ENCODE measurements at regions not wholly inside any gene's neighbourhood (a gene's known extent, or its start where the extent isn't known, plus 50 kb on each side); places are given as distances from the start of the nearest gene placed in this dataset.

DNA sequence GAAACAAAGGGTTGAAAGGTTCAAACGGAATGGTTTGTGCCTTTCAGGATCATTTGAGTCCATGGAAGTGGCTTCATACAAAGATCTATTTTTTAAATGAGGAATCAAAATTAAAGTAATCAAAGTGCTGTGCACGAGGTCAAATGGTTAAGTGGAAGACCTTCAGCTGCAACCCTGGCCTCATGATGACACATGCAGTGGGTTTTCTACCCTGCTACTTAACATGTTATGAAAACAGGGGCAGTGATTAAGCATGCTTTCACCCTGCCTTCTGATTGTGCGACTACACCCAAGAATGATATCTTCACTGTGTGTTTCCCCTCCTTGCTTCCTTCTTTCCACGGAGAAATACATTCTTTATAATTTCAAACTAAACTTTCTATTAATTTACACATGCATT lies 604.2 kb downstream of the LRRIQ3 start:
- no peaks in the 10 kb centered on the region for H3K36me3 ChIP-seq (ENCODE audit: insufficient read depth, insufficient read length, low read length)
- H3K9ac ChIP-seq (ENCODE audit: insufficient read length, low read depth), result no peak overlapping the region
- peaks cover 11% of the 10 kb centered on the region for H3K9me3 ChIP-seq (ENCODE audit: insufficient read depth, low read length)
- TF ChIP-seq YY1 (IDR thresholded peaks at IDR 0.05; ENCODE audit: insufficient read depth, insufficient read length), result no peak
- no peak for TF ChIP-seq ZNF274 (IDR thresholded peaks at IDR 0.05; ENCODE audit: low read depth, low read length)
- no peak for TF ChIP-seq SUZ12 (IDR thresholded peaks at IDR 0.05; ENCODE audit: extremely low read depth, insufficient read depth, insufficient read length)
- H3K27me3 ChIP-seq (ENCODE audit: insufficient read depth, insufficient read length), result no peaks in the 10 kb centered on the region
- DNase-seq (ENCODE audit: low read depth, low spot score), result no peak
- no peaks in the 10 kb centered on the region for H3K4me1 ChIP-seq (ENCODE audit: insufficient read depth, insufficient read length)
- no peak overlapping the region for H3K4me3 ChIP-seq (ENCODE audit: insufficient read length, low read depth)

DNA sequence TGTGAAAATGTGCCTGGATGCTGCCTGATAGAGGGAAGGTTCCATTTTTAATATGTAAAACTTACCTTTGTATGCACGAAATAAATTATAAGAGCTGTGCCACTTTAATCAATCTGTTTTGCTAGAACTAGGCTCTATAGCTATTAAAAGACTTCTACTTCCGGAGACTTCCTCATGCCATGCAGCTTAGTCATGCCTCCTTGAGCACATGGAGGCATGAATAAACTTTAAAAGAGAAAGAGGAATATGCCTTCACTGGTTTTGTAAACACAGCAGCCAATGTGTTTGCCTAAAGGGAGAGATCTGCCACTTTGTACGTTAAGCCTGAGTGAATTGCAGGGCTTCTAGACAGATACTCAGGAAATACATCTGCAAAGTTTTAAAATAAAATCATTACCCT lies 604.6 kb downstream of the LRRIQ3 start:
- Histone ChIP-seq H3K27me3 (ENCODE audit: insufficient read depth, insufficient read length) (no peaks in the 10 kb centered on the region), H3K36me3 (ENCODE audit: insufficient read depth, insufficient read length, low read length) (no peaks in the 10 kb centered on the region), H3K9me3 (ENCODE audit: insufficient read depth, low read length) (peaks cover 11% of the 10 kb centered on the region), H3K4me1 (ENCODE audit: insufficient read depth, insufficient read length) (no peaks in the 10 kb centered on the region), H3K9ac (ENCODE audit: insufficient read length, low read depth) (no peak overlapping the region), H3K4me3 (ENCODE audit: insufficient read length, low read depth) (no peak overlapping the region)
- DNase-seq (ENCODE audit: low read depth, low spot score), result peak; percentile 57
- TF ChIP-seq SUZ12 (IDR thresholded peaks at IDR 0.05; ENCODE audit: extremely low read depth, insufficient read depth, insufficient read length) (no peak), ZNF274 (IDR thresholded peaks at IDR 0.05; ENCODE audit: low read depth, low read length) (no peak)

DNA sequence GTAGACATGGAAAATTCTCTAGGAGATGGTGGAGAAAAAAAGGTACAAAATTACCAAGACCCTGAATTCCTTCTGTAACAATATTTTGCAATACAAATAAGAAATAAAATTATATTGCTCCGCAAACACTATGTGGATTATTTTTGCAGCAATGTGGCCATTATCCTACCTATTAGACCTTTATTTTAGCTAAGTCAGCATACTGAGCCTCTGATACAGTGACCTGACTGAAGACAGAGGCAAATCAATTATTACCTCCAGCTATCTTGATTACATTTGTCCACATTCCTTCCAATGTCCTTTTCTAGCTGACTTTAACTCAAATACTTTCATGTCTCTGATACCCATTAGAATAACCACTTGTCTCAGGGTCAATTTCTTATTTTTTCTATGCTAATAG lies 610.9 kb downstream of the LRRIQ3 start:
- no peaks in the 10 kb centered on the region for H3K36me3 ChIP-seq (ENCODE audit: insufficient read depth, insufficient read length, low read length)
- no peaks in the 10 kb centered on the region for H3K27me3 ChIP-seq (ENCODE audit: insufficient read depth, insufficient read length)
- no peaks in the 10 kb centered on the region; the same call in 1 of the 2 replicates for H3K9me3 ChIP-seq (ENCODE audit: insufficient read depth, low read length)
- no peaks in the 10 kb centered on the region for H3K4me1 ChIP-seq (ENCODE audit: insufficient read depth, insufficient read length)
- no peak for DNase-seq (ENCODE audit: low read depth, low spot score)
- no peak overlapping the region for H3K9ac ChIP-seq (ENCODE audit: insufficient read length, low read depth)
- no peak overlapping the region for H3K4me3 ChIP-seq (ENCODE audit: insufficient read length, low read depth)
- TF ChIP-seq SUZ12 (IDR thresholded peaks at IDR 0.05; ENCODE audit: extremely low read depth, insufficient read depth, insufficient read length) (no peak), YY1 (IDR thresholded peaks at IDR 0.05; ENCODE audit: insufficient read depth, insufficient read length) (no peak), ZNF274 (IDR thresholded peaks at IDR 0.05; ENCODE audit: low read depth, low read length) (no peak)

DNA sequence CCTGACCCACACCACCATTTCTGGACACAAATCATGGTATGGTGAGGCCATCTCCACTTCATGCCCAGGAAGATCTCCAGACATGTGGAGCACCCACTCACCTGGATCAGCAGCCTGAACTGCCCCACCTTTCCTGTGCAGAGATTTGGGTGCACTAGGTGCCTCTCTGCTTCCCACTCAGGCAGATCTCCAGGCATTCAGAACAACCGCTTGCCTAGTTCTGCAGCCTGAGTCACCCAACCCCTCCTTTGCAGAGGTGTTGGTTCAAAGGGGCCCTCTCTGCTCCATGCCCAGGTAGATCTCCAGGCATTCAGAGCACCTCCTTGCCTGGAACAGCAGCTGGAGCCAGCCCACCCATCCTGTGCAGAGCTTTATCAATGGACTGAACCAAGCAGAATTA lies 620.8 kb downstream of the LRRIQ3 start:
- TF ChIP-seq ZNF274 (IDR thresholded peaks at IDR 0.05; ENCODE audit: low read depth, low read length) (no peak), YY1 (IDR thresholded peaks at IDR 0.05; ENCODE audit: insufficient read depth, insufficient read length) (no peak), SUZ12 (IDR thresholded peaks at IDR 0.05; ENCODE audit: extremely low read depth, insufficient read depth, insufficient read length) (no peak)
- Histone ChIP-seq H3K27me3 (ENCODE audit: insufficient read depth, insufficient read length) (no peaks in the 10 kb centered on the region), H3K36me3 (ENCODE audit: insufficient read depth, insufficient read length, low read length) (no peaks in the 10 kb centered on the region), H3K4me1 (ENCODE audit: insufficient read depth, insufficient read length) (no peaks in the 10 kb centered on the region), H3K4me3 (ENCODE audit: insufficient read length, low read depth) (no peak overlapping the region), H3K9ac (ENCODE audit: insufficient read length, low read depth) (no peak overlapping the region), H3K9me3 (ENCODE audit: insufficient read depth, low read length) (peaks cover 19% of the 10 kb centered on the region; the same call in 1 of the 2 replicates)
- DNase-seq (ENCODE audit: low read depth, low spot score), result no peak

DNA sequence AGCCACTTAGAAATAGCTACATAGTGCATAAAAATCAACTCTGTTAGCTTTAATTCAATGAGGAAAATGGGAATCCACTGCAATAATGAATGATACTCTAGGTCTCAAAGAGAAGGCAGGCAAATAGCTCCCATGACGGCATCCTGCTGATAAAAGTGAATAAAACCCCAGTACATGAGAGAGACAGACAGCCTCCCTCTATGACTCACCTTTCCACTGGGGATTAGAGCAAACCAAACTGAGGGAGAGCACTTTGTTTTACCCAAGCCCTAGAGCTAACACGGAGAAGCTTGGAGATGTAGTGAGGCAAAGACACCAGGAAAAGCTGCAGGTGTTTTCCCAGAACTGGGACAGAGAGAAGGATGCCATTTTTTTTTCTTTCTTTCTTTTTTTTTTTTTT lies 621.9 kb downstream of the LRRIQ3 start:
- no peaks in the 10 kb centered on the region for H3K4me1 ChIP-seq (ENCODE audit: insufficient read depth, insufficient read length)
- no peak for TF ChIP-seq YY1 (IDR thresholded peaks at IDR 0.05; ENCODE audit: insufficient read depth, insufficient read length)
- TF ChIP-seq ZNF274 (IDR thresholded peaks at IDR 0.05; ENCODE audit: low read depth, low read length), result no peak
- peaks cover 15% of the 10 kb centered on the region; the same call in 1 of the 2 replicates for H3K9me3 ChIP-seq (ENCODE audit: insufficient read depth, low read length)
- no peak overlapping the region for H3K4me3 ChIP-seq (ENCODE audit: insufficient read length, low read depth)
- H3K27me3 ChIP-seq (ENCODE audit: insufficient read depth, insufficient read length), result no peaks in the 10 kb centered on the region
- no peak overlapping the region for H3K9ac ChIP-seq (ENCODE audit: insufficient read length, low read depth)
- no peaks in the 10 kb centered on the region for H3K36me3 ChIP-seq (ENCODE audit: insufficient read depth, insufficient read length, low read length)
- DNase-seq (ENCODE audit: low read depth, low spot score), result no peak

DNA sequence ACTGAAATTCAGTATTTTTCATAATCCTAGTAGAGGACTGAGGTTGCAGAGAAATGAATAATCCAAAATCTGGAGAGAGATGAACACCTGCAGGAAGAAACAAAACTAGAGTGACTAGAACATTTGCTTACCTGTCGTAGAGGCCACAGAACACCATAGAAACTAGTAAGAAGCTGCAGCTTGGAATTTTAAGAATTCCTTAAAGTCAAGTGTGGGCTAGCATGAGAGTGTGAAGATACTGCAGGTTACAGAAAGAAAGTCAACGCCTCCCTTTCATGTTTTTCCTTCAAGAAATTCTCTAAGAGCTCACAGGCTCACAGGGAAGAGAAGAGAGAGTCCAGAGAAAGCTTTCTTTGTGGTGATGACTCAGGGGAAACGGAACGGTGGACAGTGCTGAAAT lies 633.7 kb downstream of the LRRIQ3 start:
- TF ChIP-seq YY1 (IDR thresholded peaks at IDR 0.05; ENCODE audit: insufficient read depth, insufficient read length), result no peak
- no peak for TF ChIP-seq ZNF274 (IDR thresholded peaks at IDR 0.05; ENCODE audit: low read depth, low read length)
- no peak for DNase-seq (ENCODE audit: low read depth, low spot score)
- Histone ChIP-seq H3K4me1 (ENCODE audit: insufficient read depth, insufficient read length) (no peaks in the 10 kb centered on the region), H3K36me3 (ENCODE audit: insufficient read depth, insufficient read length, low read length) (no peaks in the 10 kb centered on the region), H3K9me3 (ENCODE audit: insufficient read depth, low read length) (peaks cover 5% of the 10 kb centered on the region; the same call in 1 of the 2 replicates), H3K4me3 (ENCODE audit: insufficient read length, low read depth) (no peak overlapping the region), H3K9ac (ENCODE audit: insufficient read length, low read depth) (no peak overlapping the region), H3K27me3 (ENCODE audit: insufficient read depth, insufficient read length) (no peaks in the 10 kb centered on the region)

DNA sequence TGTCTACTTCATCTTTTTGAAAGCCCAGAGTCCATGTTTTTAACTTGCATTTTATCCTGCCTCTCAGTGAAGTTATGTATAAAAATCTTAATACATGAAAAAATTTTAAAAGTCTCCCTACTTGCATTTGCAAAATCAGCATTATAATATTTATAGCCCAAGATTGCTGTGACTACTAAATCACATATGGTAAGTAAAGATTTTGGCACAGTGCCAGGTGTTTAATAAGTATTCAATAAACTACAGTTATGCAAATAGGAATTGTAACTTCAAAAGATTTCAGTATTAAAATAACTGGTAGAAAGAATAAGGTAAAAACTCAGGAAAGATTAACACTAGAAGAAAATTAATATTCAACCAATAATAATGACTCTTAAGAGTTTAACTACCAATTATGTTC lies 641.7 kb downstream of the LRRIQ3 start:
- no peak for DNase-seq (ENCODE audit: low read depth, low spot score)
- Histone ChIP-seq H3K4me3 (ENCODE audit: insufficient read length, low read depth) (no peak overlapping the region), H3K4me1 (ENCODE audit: insufficient read depth, insufficient read length) (no peaks in the 10 kb centered on the region), H3K27me3 (ENCODE audit: insufficient read depth, insufficient read length) (no peaks in the 10 kb centered on the region), H3K9me3 (ENCODE audit: insufficient read depth, low read length) (peaks cover 28% of the 10 kb centered on the region; the same call in 1 of the 2 replicates), H3K9ac (ENCODE audit: insufficient read length, low read depth) (no peak overlapping the region), H3K36me3 (ENCODE audit: insufficient read depth, insufficient read length, low read length) (no peaks in the 10 kb centered on the region)
- TF ChIP-seq SUZ12 (IDR thresholded peaks at IDR 0.05; ENCODE audit: extremely low read depth, insufficient read depth, insufficient read length) (no peak), YY1 (IDR thresholded peaks at IDR 0.05; ENCODE audit: insufficient read depth, insufficient read length) (no peak), ZNF274 (IDR thresholded peaks at IDR 0.05; ENCODE audit: low read depth, low read length) (no peak)

DNA sequence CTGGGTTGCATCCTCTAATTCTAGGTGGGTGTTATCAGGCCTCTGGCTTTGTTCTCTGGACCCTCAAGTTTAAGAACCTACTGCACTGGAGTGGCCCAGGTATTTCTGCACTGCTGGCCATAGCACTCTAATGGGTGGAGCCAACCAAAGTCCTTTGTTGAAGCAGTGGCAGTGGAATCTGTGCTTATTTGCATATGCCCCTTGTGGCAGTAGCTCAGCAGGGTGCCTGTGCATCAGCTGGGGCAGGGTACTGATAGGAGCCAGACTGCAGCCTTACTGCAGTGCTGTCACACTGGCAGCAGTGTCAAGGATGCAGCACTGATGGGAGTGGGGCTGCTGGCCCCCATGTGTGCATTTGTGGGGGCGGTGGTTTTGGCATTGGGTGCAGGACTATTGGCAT lies 660.6 kb downstream of the LRRIQ3 start:
- TF ChIP-seq SUZ12 (IDR thresholded peaks at IDR 0.05; ENCODE audit: extremely low read depth, insufficient read depth, insufficient read length) (no peak), YY1 (IDR thresholded peaks at IDR 0.05; ENCODE audit: insufficient read depth, insufficient read length) (no peak), ZNF274 (IDR thresholded peaks at IDR 0.05; ENCODE audit: low read depth, low read length) (no peak)

More for the DNA sequence above, 660.6 kb downstream of the LRRIQ3 start:
- Histone ChIP-seq H3K36me3 (ENCODE audit: insufficient read depth, insufficient read length, low read length) (no peaks in the 10 kb centered on the region), H3K4me3 (ENCODE audit: insufficient read length, low read depth) (no peak overlapping the region), H3K4me1 (ENCODE audit: insufficient read depth, insufficient read length) (peaks cover 2% of the 10 kb centered on the region), H3K9ac (ENCODE audit: insufficient read length, low read depth) (no peak overlapping the region), H3K27me3 (ENCODE audit: insufficient read depth, insufficient read length) (no peaks in the 10 kb centered on the region), H3K9me3 (ENCODE audit: insufficient read depth, low read length) (peaks cover 17% of the 10 kb centered on the region; the same call in 1 of the 2 replicates)
- DNase-seq (ENCODE audit: low read depth, low spot score), result peak; percentile 47

Measured in NT2/D1 (cell line).